Cardiac muscle cell (in vitro differentiated cells and primary cell): ENCODE measurements at regions not wholly inside any gene's neighbourhood (a gene's known extent, or its start where the extent isn't known, plus 50 kb on each side); places are given as distances from the start of the nearest gene placed in this dataset.

Experiments
- DNase-seq, 2 donors: peaks; one replicate each; pipeline versions ENCODE4 v3.0.0 to v3.0.0-alpha.2; 2010 to 2017; ENCODE audit warnings: low read depth in 1 of 2, low spot score in 1 of 2
- H3K27ac ChIP-seq: fragments of 200-600 bp; sonication (generic); 2 replicates; pipeline ENCODE4 v1.5.1; 2016
- H3K27me3 ChIP-seq: fragments of 200-600 bp; sonication (generic); 2 replicates; pipeline ENCODE4 v1.6.0; 2016; ENCODE audit warnings: control low read depth
- H3K36me3 ChIP-seq: fragments of 200-600 bp; sonication (generic); 2 replicates; pipeline ENCODE4 v1.5.1; 2016; ENCODE audit warnings: control low read depth
- H3K4me1 ChIP-seq: fragments of 200-600 bp; sonication (generic); 2 replicates; pipeline ENCODE4 v1.8.1; 2017; ENCODE audit warnings: low read depth, mild to moderate bottlenecking, mixed run types
- H3K4me3 ChIP-seq: fragments of 200-600 bp; sonication (generic); 2 replicates; pipeline ENCODE4 v1.5.1; 2016; ENCODE audit warnings: mild to moderate bottlenecking
- H3K9me3 ChIP-seq: fragments of 200-600 bp; sonication (generic); 2 replicates; pipeline ENCODE4 v1.5.1; 2017; ENCODE audit warnings: low read depth, mild to moderate bottlenecking, control low read depth
- CTCF ChIP-seq: IDR thresholded peaks from 2 replicates; pipeline ENCODE4 v1.5.1; 2012; ENCODE audit warnings: low read depth, mild to moderate bottlenecking, low read length

GRCh38 chr11:27938011-27938410 is 169.9 kb downstream of the KIF18A start:
- peak in 1 of 2 donors; percentile 30 for DNase-seq

GRCh38 chr11:27934830-27935145 is 173.2 kb downstream of the KIF18A start:
- H3K4me1 ChIP-seq, result no peaks in the 10 kb centered on the region
- no peaks in the 10 kb centered on the region for H3K27me3 ChIP-seq
- no peak overlapping the region for H3K4me3 ChIP-seq
- H3K27ac ChIP-seq, result no peak overlapping the region
- no peaks in the 10 kb centered on the region for H3K36me3 ChIP-seq
- TF ChIP-seq CTCF, result no peak
- no peaks in the 10 kb centered on the region for H3K9me3 ChIP-seq
- DNase-seq, result peak in 1 of 2 donors; percentile 93

More at GRCh38 chr11:27938011-27938410, 169.9 kb downstream of the KIF18A start:
- Histone ChIP-seq H3K4me3 (no peak overlapping the region), H3K27me3 (no peaks in the 10 kb centered on the region), H3K4me1 (no peaks in the 10 kb centered on the region), H3K9me3 (no peaks in the 10 kb centered on the region), H3K36me3 (no peaks in the 10 kb centered on the region), H3K27ac (no peak overlapping the region)
- TF ChIP-seq CTCF, result no peak

GRCh38 chr11:27933992-27934829 is 173.7 kb downstream of the KIF18A start:
- Histone ChIP-seq H3K36me3 (no peaks in the 10 kb centered on the region), H3K27ac (no peak overlapping the region), H3K27me3 (no peaks in the 10 kb centered on the region), H3K4me1 (no peaks in the 10 kb centered on the region), H3K9me3 (no peaks in the 10 kb centered on the region), H3K4me3 (no peak overlapping the region)
- no peak for TF ChIP-seq CTCF
- DNase-seq, result peak in 1 of 2 donors; percentile 62

- no peaks in the 10 kb centered on the region for H3K27me3 ChIP-seq
- H3K27ac ChIP-seq, result no peak overlapping the region
- H3K9me3 ChIP-seq, result no peaks in the 10 kb centered on the region
- no peaks in the 10 kb centered on the region for H3K36me3 ChIP-seq
- no peak for TF ChIP-seq CTCF
- DNase-seq, result no peak
- H3K4me3 ChIP-seq, result no peak overlapping the region
- no peaks in the 10 kb centered on the region for H3K4me1 ChIP-seq
Measured at GRCh38 chr11:27931770-27932169, 176.2 kb downstream of the KIF18A start.

- no peak for TF ChIP-seq CTCF
- Histone ChIP-seq H3K9me3 (no peaks in the 10 kb centered on the region), H3K27me3 (no peaks in the 10 kb centered on the region), H3K36me3 (no peaks in the 10 kb centered on the region), H3K4me3 (no peak overlapping the region), H3K4me1 (no peaks in the 10 kb centered on the region), H3K27ac (no peak overlapping the region)
- no peak for DNase-seq
Measured at GRCh38 chr11:27930946-27931345, 177.0 kb downstream of the KIF18A start.
